KMS-11 (cell line): ENCODE measurements at regions not wholly inside any gene's neighbourhood (a gene's known extent, or its start where the extent isn't known, plus 50 kb on each side); places are given as distances from the start of the nearest gene placed in this dataset.

ENCODE experiments used
- H2AFZ ChIP-seq: fragments of 200-600 bp; sonication (generic); 2 replicates; pipeline ENCODE4 v1.6.1; 2016; ENCODE audit warnings: antibody characterized with exemption, mixed run types, low read depth
- H3K27ac ChIP-seq: fragments of 200-600 bp; sonication (generic); 2 replicates; pipeline ENCODE4 v1.6.1; 2016; ENCODE audit warnings: mild to moderate bottlenecking, mixed run types
- H3K27me3 ChIP-seq: fragments of 200-600 bp; sonication (generic); 2 replicates; pipeline ENCODE4 v1.6.1; 2017; ENCODE audit warnings: mild to moderate bottlenecking, low read depth, mixed run types, moderate library complexity; ENCODE audit not compliant: insufficient read depth
- H3K36me3 ChIP-seq: fragments of 200-600 bp; sonication (generic); 2 replicates; pipeline ENCODE4 v1.6.1; 2017; ENCODE audit warnings: mild to moderate bottlenecking, mixed run types; ENCODE audit not compliant: insufficient read depth
- H3K4me1 ChIP-seq: fragments of 200-600 bp; sonication (generic); 2 replicates; pipeline ENCODE4 v1.6.1; 2016; ENCODE audit warnings: mild to moderate bottlenecking, low read depth, mixed run types; ENCODE audit not compliant: poor library complexity, severe bottlenecking
- H3K4me2 ChIP-seq: fragments of 200-600 bp; sonication (generic); 2 replicates; pipeline ENCODE4 v1.7.0; 2016; ENCODE audit warnings: mild to moderate bottlenecking, mixed run types
- H3K4me3 ChIP-seq: fragments of 200-600 bp; sonication (generic); IDR thresholded peaks from 2 replicates; pipeline ENCODE4 v1.6.1; 2017; ENCODE audit warnings: low read depth, low read length, mixed read lengths; ENCODE audit not compliant: insufficient read depth
- H3K79me2 ChIP-seq: fragments of 200-600 bp; sonication (generic); 2 replicates; pipeline ENCODE4 v1.6.1; 2016; ENCODE audit warnings: low read depth, mixed run types; ENCODE audit not compliant: insufficient read depth
- H3K9ac ChIP-seq: fragments of 200-600 bp; sonication (generic); 2 replicates; pipeline ENCODE4 v1.6.1; 2016; ENCODE audit warnings: mild to moderate bottlenecking, mixed run types
- H4K20me1 ChIP-seq: fragments of 200-600 bp; sonication (generic); 2 replicates; pipeline ENCODE4 v1.6.1; 2016; ENCODE audit warnings: mild to moderate bottlenecking, mixed run types; ENCODE audit not compliant: insufficient read depth
- CTCF ChIP-seq: fragments of 200-600 bp; sonication (generic); conservative IDR thresholded peaks from 2 replicates; pipeline ENCODE4 v1.6.1; 2017; ENCODE audit warnings: low read depth, mild to moderate bottlenecking, antibody characterized with exemption, low read length, moderate library complexity, mixed read lengths

DNA sequence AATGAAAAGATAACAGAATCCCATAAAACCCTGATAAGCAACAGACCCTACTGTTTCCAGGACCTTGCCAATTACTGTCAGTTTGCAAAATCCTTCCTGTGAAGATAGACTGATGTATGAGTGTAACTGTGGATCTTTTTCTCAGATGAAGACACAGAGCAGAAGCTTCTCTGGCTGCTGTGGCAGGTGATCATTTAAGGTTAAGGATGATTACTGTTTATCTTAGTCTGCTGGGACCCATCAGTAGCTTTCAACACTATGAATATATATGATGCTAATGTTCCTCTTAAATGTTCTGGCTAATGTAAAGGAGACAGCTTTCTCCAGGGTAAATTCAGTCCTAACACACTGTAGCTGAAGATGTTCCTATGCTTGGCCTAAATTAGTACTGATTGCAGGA is 56.0 kb upstream of the CTTNBP2 start:
- no peak overlapping the region for H3K27ac ChIP-seq
- no peak overlapping the region for H3K9ac ChIP-seq
- no peaks in the 10 kb centered on the region for H3K36me3 ChIP-seq
- no peak overlapping the region for H2AFZ ChIP-seq
- TF ChIP-seq CTCF = no peak
- no peaks in the 10 kb centered on the region for H3K27me3 ChIP-seq
- H3K4me1 ChIP-seq = no peaks in the 10 kb centered on the region
- no peaks in the 10 kb centered on the region for H3K79me2 ChIP-seq
- H4K20me1 ChIP-seq = no peaks in the 10 kb centered on the region
- H3K4me2 ChIP-seq = no peak overlapping the region
- H3K4me3 ChIP-seq = no peak overlapping the region

DNA sequence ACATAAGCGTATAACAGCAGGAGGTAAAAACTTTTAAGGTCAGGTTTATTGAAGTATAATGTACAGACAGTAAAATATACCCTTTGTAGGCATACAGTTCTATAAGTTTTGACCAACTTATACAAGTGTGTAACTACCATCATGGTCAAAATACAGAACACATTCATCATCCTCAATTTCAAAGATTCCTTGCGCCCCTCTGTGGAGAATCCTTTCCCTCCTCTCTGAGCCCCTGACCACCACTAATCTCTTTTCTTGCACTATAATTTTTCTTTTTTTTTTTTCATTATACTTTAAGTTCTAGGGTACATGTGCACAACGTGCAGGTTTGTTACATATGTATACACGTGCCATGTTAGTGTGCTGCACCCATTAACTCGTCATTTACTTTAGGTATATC is 58.1 kb upstream of the CTTNBP2 start:
- Histone ChIP-seq H3K4me2 (no peak overlapping the region), H3K36me3 (no peaks in the 10 kb centered on the region), H3K9ac (no peak overlapping the region), H3K4me3 (no peak overlapping the region), H4K20me1 (no peaks in the 10 kb centered on the region), H3K4me1 (no peaks in the 10 kb centered on the region), H3K27ac (no peak overlapping the region), H2AFZ (no peak overlapping the region), H3K79me2 (no peaks in the 10 kb centered on the region), H3K27me3 (no peaks in the 10 kb centered on the region)
- TF ChIP-seq CTCF = no peak

- H3K27ac ChIP-seq = no peak overlapping the region
- H3K4me2 ChIP-seq = no peak overlapping the region
- H3K9ac ChIP-seq = no peak overlapping the region
- no peak overlapping the region for H2AFZ ChIP-seq
- no peak for TF ChIP-seq CTCF
- H3K79me2 ChIP-seq = no peaks in the 10 kb centered on the region
- H3K27me3 ChIP-seq = no peaks in the 10 kb centered on the region
- H3K36me3 ChIP-seq = no peaks in the 10 kb centered on the region
- H3K4me1 ChIP-seq = peaks cover 17% of the 10 kb centered on the region
- no peak overlapping the region for H3K4me3 ChIP-seq
- H4K20me1 ChIP-seq = no peaks in the 10 kb centered on the region
Observed at GRCh38 chr7:117937049-117937752, 64.0 kb upstream of the CTTNBP2 start.

- Histone ChIP-seq H2AFZ (no peak overlapping the region), H4K20me1 (no peaks in the 10 kb centered on the region), H3K79me2 (no peaks in the 10 kb centered on the region), H3K9ac (no peak overlapping the region), H3K27ac (no peak overlapping the region), H3K4me2 (no peak overlapping the region), H3K36me3 (no peaks in the 10 kb centered on the region), H3K4me1 (peaks cover 17% of the 10 kb centered on the region), H3K27me3 (no peaks in the 10 kb centered on the region), H3K4me3 (no peak overlapping the region)
- TF ChIP-seq CTCF = no peak
Observed at GRCh38 chr7:117937753-117938483, 64.7 kb upstream of the CTTNBP2 start.
